ENCODE measurements at regions not wholly inside any gene's neighbourhood (a gene's known extent, or its start where the extent isn't known, plus 50 kb on each side); places are given as distances from the start of the nearest gene placed in this dataset.

- no peak overlapping the region for H3K27ac ChIP-seq (ENCODE audit: low read length in 2 of 2)
- WGBS (ENCODE audit: insufficient coverage) = no CpG with 5 or more reads among the region's 1 CpG
- DNase-seq (no peak), ATAC-seq (ENCODE audit: low read depth) (no peak)
- no peaks in the 10 kb centered on the region for H3K4me1 ChIP-seq (ENCODE audit: control insufficient read depth in 2 of 2, insufficient read depth in 2 of 2, low read length in 2 of 2)
- Mint-ChIP-seq H3K27me3 (no peaks in the 10 kb centered on the region), H3K4me3 (no peak overlapping the region), H3K4me1 (no peaks in the 10 kb centered on the region), H3K27ac (no peak overlapping the region), H3K9me3 (ENCODE audit: insufficient read depth) (no peaks in the 10 kb centered on the region)
- H3K27me3 ChIP-seq (replicated peaks in 1 of 4; ENCODE audit: control extremely low read depth in 1 of 4, control insufficient read depth in 3 of 4, insufficient read depth in 4 of 4, low read length in 3 of 4) = no peaks in the 10 kb centered on the region
- ChIA-PET POLR2A (no interaction called here), CTCF (no interaction called here)
- intact Hi-C loops (cut with micrococcal nuclease) = no loop called here
- H3K9ac ChIP-seq (ENCODE audit: low read length) = no peak overlapping the region
- H3K9me3 ChIP-seq (ENCODE audit: control extremely low read depth in 1 of 3, control insufficient read depth in 2 of 3, insufficient read depth in 1 of 3, low read length in 2 of 3) = no peaks in the 10 kb centered on the region
- no peaks in the 10 kb centered on the region for H4K20me1 ChIP-seq (ENCODE audit: control insufficient read depth, insufficient read depth, low read length, poor library complexity, severe bottlenecking)
- no peaks in the 10 kb centered on the region for H3K79me2 ChIP-seq (ENCODE audit: control insufficient read depth, insufficient read depth, low read length)
- no peak overlapping the region for H3K4me3 ChIP-seq (ENCODE audit: control extremely low read depth in 1 of 5, extremely low read depth in 1 of 5, insufficient read depth in 1 of 5, low read depth in 2 of 5, low read length in 4 of 5)
- H3K4me2 ChIP-seq (replicated peaks; ENCODE audit: low read depth, low read length, poor library complexity, severe bottlenecking) = no peak overlapping the region
- no peak for TF ChIP-seq EZH2 (IDR thresholded peaks at IDR 0.05; ENCODE audit: borderline replicate concordance, insufficient read depth, low read depth, low read length, poor library complexity, severe bottlenecking)
- TF ChIP-seq, protein P1, sequence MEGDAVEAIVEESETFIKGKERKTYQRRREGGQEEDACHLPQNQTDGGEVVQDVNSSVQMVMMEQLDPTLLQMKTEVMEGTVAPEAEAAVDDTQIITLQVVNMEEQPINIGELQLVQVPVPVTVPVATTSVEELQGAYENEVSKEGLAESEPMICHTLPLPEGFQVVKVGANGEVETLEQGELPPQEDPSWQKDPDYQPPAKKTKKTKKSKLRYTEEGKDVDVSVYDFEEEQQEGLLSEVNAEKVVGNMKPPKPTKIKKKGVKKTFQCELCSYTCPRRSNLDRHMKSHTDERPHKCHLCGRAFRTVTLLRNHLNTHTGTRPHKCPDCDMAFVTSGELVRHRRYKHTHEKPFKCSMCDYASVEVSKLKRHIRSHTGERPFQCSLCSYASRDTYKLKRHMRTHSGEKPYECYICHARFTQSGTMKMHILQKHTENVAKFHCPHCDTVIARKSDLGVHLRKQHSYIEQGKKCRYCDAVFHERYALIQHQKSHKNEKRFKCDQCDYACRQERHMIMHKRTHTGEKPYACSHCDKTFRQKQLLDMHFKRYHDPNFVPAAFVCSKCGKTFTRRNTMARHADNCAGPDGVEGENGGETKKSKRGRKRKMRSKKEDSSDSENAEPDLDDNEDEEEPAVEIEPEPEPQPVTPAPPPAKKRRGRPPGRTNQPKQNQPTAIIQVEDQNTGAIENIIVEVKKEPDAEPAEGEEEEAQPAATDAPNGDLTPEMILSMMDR (IDR thresholded peaks at IDR 0.05) = no peak
- no peaks in the 10 kb centered on the region for H3K36me3 ChIP-seq (replicated peaks in 1 of 2; ENCODE audit: control extremely low read depth in 1 of 2, control insufficient read depth in 1 of 2, extremely low read depth in 1 of 2, insufficient read depth in 2 of 2, low read length in 1 of 2)
- H2AFZ ChIP-seq (ENCODE audit: insufficient read depth, low read depth, low read length, poor library complexity, severe bottlenecking) = no peak overlapping the region
These were observed 549.9 kb downstream of the ANXA1 start for GRCh38 chr9:73701415-73702057.

GRCh38 chr9:73714294-73714693 is 562.6 kb downstream of the ANXA1 start:
- no peak for TF ChIP-seq EZH2 (IDR thresholded peaks at IDR 0.05; ENCODE audit: borderline replicate concordance, insufficient read depth, low read depth, low read length, poor library complexity, severe bottlenecking)
- TF ChIP-seq, protein P1 (IDR thresholded peaks at IDR 0.05) = no peak
- DNase-seq (no peak), ATAC-seq (ENCODE audit: low read depth) (no peak)
- Mint-ChIP-seq H3K4me1 (no peaks in the 10 kb centered on the region), H3K4me3 (no peak overlapping the region), H3K27me3 (no peaks in the 10 kb centered on the region), H3K27ac (no peak overlapping the region), H3K9me3 (ENCODE audit: insufficient read depth) (no peaks in the 10 kb centered on the region)
- no peak overlapping the region for H3K4me2 ChIP-seq (replicated peaks; ENCODE audit: low read depth, low read length, poor library complexity, severe bottlenecking)
- no peak overlapping the region for H3K27ac ChIP-seq (ENCODE audit: low read length in 2 of 2)
- no peaks in the 10 kb centered on the region for H3K27me3 ChIP-seq (replicated peaks in 1 of 4; ENCODE audit: control extremely low read depth in 1 of 4, control insufficient read depth in 3 of 4, insufficient read depth in 4 of 4, low read length in 3 of 4)
- intact Hi-C loops (cut with micrococcal nuclease) = no loop called here
- H3K4me1 ChIP-seq (ENCODE audit: control insufficient read depth in 2 of 2, insufficient read depth in 2 of 2, low read length in 2 of 2) = no peaks in the 10 kb centered on the region
- no peak overlapping the region for H3K4me3 ChIP-seq (ENCODE audit: control extremely low read depth in 1 of 5, extremely low read depth in 1 of 5, insufficient read depth in 1 of 5, low read depth in 2 of 5, low read length in 4 of 5)
- POLR2A ChIA-PET = no interaction called here
- CTCF ChIA-PET = no interaction called here
- H3K79me2 ChIP-seq (ENCODE audit: control insufficient read depth, insufficient read depth, low read length) = no peaks in the 10 kb centered on the region
- no peaks in the 10 kb centered on the region for H3K36me3 ChIP-seq (replicated peaks in 1 of 2; ENCODE audit: control extremely low read depth in 1 of 2, control insufficient read depth in 1 of 2, extremely low read depth in 1 of 2, insufficient read depth in 2 of 2, low read length in 1 of 2)
- no CpG with 5 or more reads among the region's 1 CpG for WGBS (ENCODE audit: insufficient coverage)
- no peak overlapping the region for H2AFZ ChIP-seq (ENCODE audit: insufficient read depth, low read depth, low read length, poor library complexity, severe bottlenecking)
- H3K9me3 ChIP-seq (ENCODE audit: control extremely low read depth in 1 of 3, control insufficient read depth in 2 of 3, insufficient read depth in 1 of 3, low read length in 2 of 3) = no peaks in the 10 kb centered on the region
- no peaks in the 10 kb centered on the region for H4K20me1 ChIP-seq (ENCODE audit: control insufficient read depth, insufficient read depth, low read length, poor library complexity, severe bottlenecking)
- H3K9ac ChIP-seq (ENCODE audit: low read length) = no peak overlapping the region
